Stimulated activated CD4-positive, alpha-beta T cell treated with anti-CD3 and anti-CD28 coated beads, Interleukin-4, amount 100 ng/mL, for 48 hours (primary cell): ENCODE measurements at regions not wholly inside any gene's neighbourhood (a gene's known extent, or its start where the extent isn't known, plus 50 kb on each side); places are given as distances from the start of the nearest gene placed in this dataset.

ENCODE experiments used
- DNase-seq, 2 donors: peaks; one replicate each; pipeline ENCODE4 v3.0.0-alpha.2; 2020; ENCODE audit warnings: low read depth in 2 of 2

GRCh38 chr9:106648799-106649198, 214.2 kb upstream of the ZNF462 start:
- DNase-seq, result no peak

- DNase-seq, result no peak
Measured at GRCh38 chr9:106649664-106650063, 213.3 kb upstream of the ZNF462 start.

- no peak for DNase-seq
Measured at GRCh38 chr9:106653213-106653612, 209.8 kb upstream of the ZNF462 start.

- no peak for DNase-seq
Measured at GRCh38 chr9:106655966-106656365, 207.0 kb upstream of the ZNF462 start.

GRCh38 chr9:106657926-106658325, 205.0 kb upstream of the ZNF462 start:
- DNase-seq, result no peak

GRCh38 chr9:106668534-106668933, 194.4 kb upstream of the ZNF462 start:
- DNase-seq, result no peak

- no peak for DNase-seq
Measured at GRCh38 chr9:106669835-106670234, 193.1 kb upstream of the ZNF462 start.

- DNase-seq, result no peak
Measured at GRCh38 chr9:106670418-106670817, 192.5 kb upstream of the ZNF462 start.

GRCh38 chr9:106675780-106676179, 187.2 kb upstream of the ZNF462 start:
- DNase-seq, result no peak

- DNase-seq, result no peak
Measured at GRCh38 chr9:106677374-106677773, 185.6 kb upstream of the ZNF462 start.

GRCh38 chr9:106677830-106678229, 185.1 kb upstream of the ZNF462 start:
- no peak for DNase-seq

GRCh38 chr9:106678273-106678672, 184.7 kb upstream of the ZNF462 start:
- DNase-seq, result no peak

- DNase-seq, result no peak
Measured at GRCh38 chr9:106682420-106682819, 180.5 kb upstream of the ZNF462 start.

- DNase-seq, result no peak
Measured at GRCh38 chr9:106683454-106683853, 179.5 kb upstream of the ZNF462 start.

GRCh38 chr9:106684940-106685695, 177.8 kb upstream of the ZNF462 start:
- no peak for DNase-seq

GRCh38 chr9:106689089-106689488, 173.9 kb upstream of the ZNF462 start:
- DNase-seq, result no peak

- DNase-seq, result no peak
Measured at GRCh38 chr9:106691627-106692026, 171.3 kb upstream of the ZNF462 start.

- DNase-seq, result no peak
Measured at GRCh38 chr9:106693558-106693957, 169.4 kb upstream of the ZNF462 start.

GRCh38 chr9:106696804-106697203, 166.2 kb upstream of the ZNF462 start:
- no peak for DNase-seq

- no peak for DNase-seq
Measured at GRCh38 chr9:106697390-106697749, 165.6 kb upstream of the ZNF462 start.

GRCh38 chr9:106697750-106698502, 165.0 kb upstream of the ZNF462 start:
- no peak for DNase-seq

- DNase-seq, result no peak
Measured at GRCh38 chr9:106700676-106701075, 162.3 kb upstream of the ZNF462 start.

GRCh38 chr9:106701611-106702010, 161.4 kb upstream of the ZNF462 start:
- no peak for DNase-seq
